ENCODE measurements at regions not wholly inside any gene's neighbourhood (a gene's known extent, or its start where the extent isn't known, plus 50 kb on each side); places are given as distances from the start of the nearest gene placed in this dataset.

DNA sequence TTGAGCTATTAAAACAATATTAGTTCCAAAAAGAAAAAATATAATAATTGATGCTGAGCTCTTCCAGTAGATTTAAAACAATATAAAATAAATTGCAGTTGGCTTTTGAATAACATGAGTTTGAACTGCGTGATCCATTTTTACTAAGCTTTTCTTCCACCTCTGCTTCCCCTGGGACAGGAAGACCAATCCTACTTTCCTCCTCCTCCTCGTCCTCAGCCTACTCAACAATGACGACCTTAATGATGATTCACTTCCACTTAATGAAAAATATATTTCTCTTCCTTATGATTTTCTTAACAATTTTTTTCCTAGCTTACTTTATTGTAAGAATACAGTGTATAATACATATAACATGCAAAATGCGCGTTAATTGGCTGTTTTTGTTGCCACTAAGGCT lies 78.9 kb upstream of the THRB start:
- TF ChIP-seq JUN (IDR thresholded peaks at IDR 0.05; ENCODE audit: borderline replicate concordance, insufficient read depth, insufficient read length, low read depth) (no peak), FOS (IDR thresholded peaks at IDR 0.05; ENCODE audit: borderline replicate concordance, insufficient read depth, low read length) (peak; percentile 5)
- Histone ChIP-seq H3K36me3 (ENCODE audit: control insufficient read depth in 2 of 2, extremely low read depth in 1 of 2, insufficient read depth in 2 of 2, low read length in 2 of 2) (no peaks in the 10 kb centered on the region), H3K4me1 (ENCODE audit: control insufficient read depth, extremely low read depth, insufficient read depth, low read length) (no peaks in the 10 kb centered on the region), H3K4me2 (ENCODE audit: insufficient read depth, low read length) (no peak overlapping the region), H3K27me3 (ENCODE audit: control insufficient read depth in 2 of 2, insufficient read depth in 2 of 2, low read length in 2 of 2) (no peaks in the 10 kb centered on the region), H3K9me3 (replicated peaks; ENCODE audit: control insufficient read depth, insufficient read depth, low read length) (no peaks in the 10 kb centered on the region), H4K20me1 (replicated peaks; ENCODE audit: control insufficient read depth, extremely low read depth, insufficient read depth, low read length) (no peaks in the 10 kb centered on the region), H3K9me1 (replicated peaks; ENCODE audit: control insufficient read depth, extremely low read depth, insufficient read depth, low read length) (no peaks in the 10 kb centered on the region), H3K27ac (ENCODE audit: insufficient read depth, low read depth, low read length) (no peak overlapping the region), H3K4me3 (replicated peaks in 1 of 3; ENCODE audit: insufficient read depth in 1 of 3, low read depth in 1 of 3, low read length in 3 of 3) (no peak overlapping the region), H3K79me2 (ENCODE audit: control insufficient read depth, insufficient read depth, low read length) (no peaks in the 10 kb centered on the region), H2AFZ (ENCODE audit: low read depth, low read length) (no peak overlapping the region), H3K9ac (replicated peaks; ENCODE audit: extremely low read depth, insufficient read depth, low read length) (no peak overlapping the region)
- no TSS peak for BruUV-seq (replicated peaks)
- FAIRE-seq (no peak), DNase-seq (ENCODE audit: low read depth, low spot score) (no peak)
- ChIA-PET CTCF (interaction anchor here (0.7 to 1.8 kb wide), 4 partner anchors 9 to 107 kb away, joined by 3 to 5 read pairs (median 4); no protein-coding TSS in a partner anchor), POLR2A (no interaction called here)
- intact Hi-C loops (cut with micrococcal nuclease) = no loop called here
- dilution Hi-C loops (cut with MboI; ENCODE audit: extremely low pct_ligation_motif_present, low sequenced_read_pairs) = no loop called here

DNA sequence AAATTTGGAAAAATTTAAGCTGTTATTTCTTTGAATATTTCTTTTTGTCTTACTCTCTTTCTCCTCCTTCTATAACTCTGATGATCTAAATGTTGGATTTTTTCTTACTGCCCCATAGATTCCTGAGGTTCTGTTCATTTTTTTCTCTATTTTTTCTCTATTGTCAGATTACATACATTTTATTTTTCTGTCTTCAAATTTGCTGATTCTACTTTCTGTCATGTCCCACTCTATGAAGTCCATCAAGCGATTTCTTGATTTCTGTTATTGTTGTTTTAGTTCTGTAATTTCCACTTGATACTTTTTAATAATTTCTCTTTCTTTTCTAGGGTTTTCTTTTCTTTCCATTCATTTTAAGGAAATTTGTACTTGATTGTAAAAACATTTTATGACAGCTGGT lies 83.7 kb upstream of the THRB start:
- Histone ChIP-seq H3K27me3 (ENCODE audit: control insufficient read depth in 2 of 2, insufficient read depth in 2 of 2, low read length in 2 of 2) (no peaks in the 10 kb centered on the region), H3K9me3 (replicated peaks; ENCODE audit: control insufficient read depth, insufficient read depth, low read length) (no peaks in the 10 kb centered on the region), H3K79me2 (ENCODE audit: control insufficient read depth, insufficient read depth, low read length) (no peaks in the 10 kb centered on the region), H3K9me1 (replicated peaks; ENCODE audit: control insufficient read depth, extremely low read depth, insufficient read depth, low read length) (no peaks in the 10 kb centered on the region), H3K4me2 (ENCODE audit: insufficient read depth, low read length) (no peak overlapping the region), H3K4me3 (replicated peaks in 1 of 3; ENCODE audit: insufficient read depth in 1 of 3, low read depth in 1 of 3, low read length in 3 of 3) (no peak overlapping the region), H3K27ac (ENCODE audit: insufficient read depth, low read depth, low read length) (no peak overlapping the region), H2AFZ (ENCODE audit: low read depth, low read length) (no peak overlapping the region), H3K4me1 (ENCODE audit: control insufficient read depth, extremely low read depth, insufficient read depth, low read length) (no peaks in the 10 kb centered on the region), H3K36me3 (ENCODE audit: control insufficient read depth in 2 of 2, extremely low read depth in 1 of 2, insufficient read depth in 2 of 2, low read length in 2 of 2) (no peaks in the 10 kb centered on the region), H4K20me1 (replicated peaks; ENCODE audit: control insufficient read depth, extremely low read depth, insufficient read depth, low read length) (no peaks in the 10 kb centered on the region), H3K9ac (replicated peaks; ENCODE audit: extremely low read depth, insufficient read depth, low read length) (no peak overlapping the region)
- intact Hi-C loops (cut with micrococcal nuclease) = no loop called here
- ChIA-PET CTCF (interaction anchor here (1.2 kb wide), 1 partner anchor 102 kb away, joined by 3 read pairs; no protein-coding TSS in a partner anchor), POLR2A (no interaction called here)
- TF ChIP-seq, protein P1, sequence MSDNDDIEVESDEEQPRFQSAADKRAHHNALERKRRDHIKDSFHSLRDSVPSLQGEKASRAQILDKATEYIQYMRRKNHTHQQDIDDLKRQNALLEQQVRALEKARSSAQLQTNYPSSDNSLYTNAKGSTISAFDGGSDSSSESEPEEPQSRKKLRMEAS (IDR thresholded peaks at IDR 0.05; ENCODE audit: insufficient read depth, insufficient read length) = no peak
- TF ChIP-seq POLR2A (IDR thresholded peaks at IDR 0.05; ENCODE audit: low read depth, low read length) (no peak), MYC (IDR thresholded peaks at IDR 0.05; ENCODE audit: low read depth, low read length) (no peak), POLR2AphosphoS5 (IDR thresholded peaks at IDR 0.05; ENCODE audit: insufficient read depth, low read depth, low read length) (no peak), FOS (IDR thresholded peaks at IDR 0.05; ENCODE audit: borderline replicate concordance, insufficient read depth, low read length) (no peak), EZH2 (IDR thresholded peaks at IDR 0.05; ENCODE audit: borderline replicate concordance, low read depth, low read length, severe bottlenecking) (no peak), GATA2 (IDR thresholded peaks at IDR 0.05; ENCODE audit: insufficient read depth, insufficient read length, low read depth, low read length) (no peak), JUN (IDR thresholded peaks at IDR 0.05; ENCODE audit: borderline replicate concordance, insufficient read depth, insufficient read length, low read depth) (no peak)
- TF ChIP-seq, protein P2, sequence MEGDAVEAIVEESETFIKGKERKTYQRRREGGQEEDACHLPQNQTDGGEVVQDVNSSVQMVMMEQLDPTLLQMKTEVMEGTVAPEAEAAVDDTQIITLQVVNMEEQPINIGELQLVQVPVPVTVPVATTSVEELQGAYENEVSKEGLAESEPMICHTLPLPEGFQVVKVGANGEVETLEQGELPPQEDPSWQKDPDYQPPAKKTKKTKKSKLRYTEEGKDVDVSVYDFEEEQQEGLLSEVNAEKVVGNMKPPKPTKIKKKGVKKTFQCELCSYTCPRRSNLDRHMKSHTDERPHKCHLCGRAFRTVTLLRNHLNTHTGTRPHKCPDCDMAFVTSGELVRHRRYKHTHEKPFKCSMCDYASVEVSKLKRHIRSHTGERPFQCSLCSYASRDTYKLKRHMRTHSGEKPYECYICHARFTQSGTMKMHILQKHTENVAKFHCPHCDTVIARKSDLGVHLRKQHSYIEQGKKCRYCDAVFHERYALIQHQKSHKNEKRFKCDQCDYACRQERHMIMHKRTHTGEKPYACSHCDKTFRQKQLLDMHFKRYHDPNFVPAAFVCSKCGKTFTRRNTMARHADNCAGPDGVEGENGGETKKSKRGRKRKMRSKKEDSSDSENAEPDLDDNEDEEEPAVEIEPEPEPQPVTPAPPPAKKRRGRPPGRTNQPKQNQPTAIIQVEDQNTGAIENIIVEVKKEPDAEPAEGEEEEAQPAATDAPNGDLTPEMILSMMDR (IDR thresholded peaks at IDR 0.05; ENCODE audit: extremely low read depth in 1 of 2, insufficient read depth in 1 of 2, low read depth in 1 of 2, low read length in 2 of 2) = no peak
- FAIRE-seq (no peak), DNase-seq (ENCODE audit: low read depth, low spot score) (no peak)
- dilution Hi-C loops (cut with MboI; ENCODE audit: extremely low pct_ligation_motif_present, low sequenced_read_pairs) = no loop called here
- BruUV-seq (replicated peaks) = no TSS peak

Measured in endothelial cell of umbilical vein (primary cell).